ENCODE measurements at regions not wholly inside any gene's neighbourhood (a gene's known extent, or its start where the extent isn't known, plus 50 kb on each side); places are given as distances from the start of the nearest gene placed in this dataset.

GRCh38 chr7:41292487-41292886 lies 410.4 kb downstream of the INHBA start:
- Histone ChIP-seq H3K4me3 (replicated peaks in 1 of 3; ENCODE audit: low read depth in 2 of 3, low read length in 3 of 3) (no peak overlapping the region), H3K27ac (ENCODE audit: low read depth in 1 of 2, low read length in 2 of 2) (no peak overlapping the region), H2AFZ (ENCODE audit: insufficient read depth, low read depth, low read length, poor library complexity, severe bottlenecking) (no peak overlapping the region), H3K9ac (ENCODE audit: insufficient read depth, low read length, poor library complexity, severe bottlenecking) (no peak overlapping the region), H3K79me2 (ENCODE audit: insufficient read depth, low read length) (no peaks in the 10 kb centered on the region), H3K9me3 (replicated peaks in 1 of 2; ENCODE audit: control insufficient read depth in 1 of 2, insufficient read depth in 1 of 2, low read length in 2 of 2) (no peaks in the 10 kb centered on the region), H3K4me1 (ENCODE audit: control insufficient read depth in 1 of 2, insufficient read depth in 2 of 2, low read length in 2 of 2) (no peaks in the 10 kb centered on the region), H3K4me2 (replicated peaks; ENCODE audit: extremely low read depth, low read length, poor library complexity, severe bottlenecking) (no peak overlapping the region), H4K20me1 (ENCODE audit: insufficient read depth, low read length) (no peaks in the 10 kb centered on the region), H3K36me3 (replicated peaks in 1 of 2; ENCODE audit: control insufficient read depth in 1 of 2, insufficient read depth in 2 of 2, low read length in 2 of 2) (no peaks in the 10 kb centered on the region), H3K27me3 (ENCODE audit: control insufficient read depth in 2 of 2, insufficient read depth in 2 of 2, low read length in 2 of 2) (no peaks in the 10 kb centered on the region)
- Mint-ChIP-seq H3K27me3 (ENCODE audit: low read depth in 3 of 3) (no peaks in the 10 kb centered on the region), H3K27ac (no peak overlapping the region), H3K36me3 (no peaks in the 10 kb centered on the region), H3K4me3 (no peak overlapping the region), H3K4me1 (no peaks in the 10 kb centered on the region), H3K9me3 (peaks cover 0 to 6% (median 2%) of the 10 kb centered on the region in 7 donors)
- TF ChIP-seq CTCF (IDR thresholded peaks at IDR 0.05), result no peak
- no peak for DNase-seq
- intact Hi-C loops (cut with micrococcal nuclease), result no loop called here
- 100% methylated on average over 2 of the region's 3 CpGs for WGBS (ENCODE audit: insufficient coverage)

DNA sequence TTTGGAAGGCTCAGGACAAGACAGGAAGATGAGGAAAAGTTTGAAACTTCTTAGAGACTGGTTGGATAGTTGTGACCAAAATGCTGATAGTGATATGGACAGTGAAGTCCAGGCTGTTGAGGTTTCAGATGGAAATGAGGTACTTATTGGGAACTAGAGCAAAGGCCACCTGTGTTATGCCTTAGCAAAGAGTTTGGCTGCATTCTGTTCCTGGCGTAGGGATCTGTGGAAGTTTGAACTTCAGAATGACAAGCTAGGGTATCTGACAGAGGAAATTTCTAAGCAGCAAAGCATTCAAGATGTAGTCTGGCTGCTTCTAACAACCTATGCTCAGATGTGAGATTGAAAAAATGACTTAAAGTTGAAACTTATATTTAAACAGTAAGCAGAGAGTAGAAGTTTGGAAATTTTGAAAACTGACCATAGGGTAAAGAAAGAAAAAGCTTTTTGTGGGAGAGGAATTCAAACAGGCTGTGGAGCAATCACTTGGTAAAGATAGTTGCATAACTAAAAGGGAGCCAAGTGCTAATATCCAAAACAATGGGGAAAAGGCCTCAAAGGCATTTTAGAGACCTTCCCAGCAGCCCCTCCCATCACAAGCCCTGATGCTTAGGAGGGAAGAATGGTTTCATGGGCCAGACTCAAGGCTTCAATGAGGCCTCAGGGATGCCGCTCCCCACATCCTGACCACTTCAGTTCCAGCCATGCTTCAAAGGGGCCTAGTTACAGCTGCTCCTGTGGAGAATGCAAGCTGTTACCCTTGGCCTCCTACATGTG lies 415.1 kb downstream of the INHBA start:
- WGBS (ENCODE audit: insufficient coverage), result 100% methylated on average over 1 of the region's 2 CpGs
- TF ChIP-seq CTCF (IDR thresholded peaks at IDR 0.05), result no peak
- no peaks in the 10 kb centered on the region for H3K36me3 Mint-ChIP-seq
- Histone ChIP-seq H3K4me1 (ENCODE audit: control insufficient read depth in 1 of 2, insufficient read depth in 2 of 2, low read length in 2 of 2) (no peaks in the 10 kb centered on the region), H4K20me1 (ENCODE audit: insufficient read depth, low read length) (no peaks in the 10 kb centered on the region), H3K27ac (ENCODE audit: low read depth in 1 of 2, low read length in 2 of 2) (no peak overlapping the region), H3K4me3 (replicated peaks in 1 of 3; ENCODE audit: low read depth in 2 of 3, low read length in 3 of 3) (no peak overlapping the region), H3K27me3 (ENCODE audit: control insufficient read depth in 2 of 2, insufficient read depth in 2 of 2, low read length in 2 of 2) (no peaks in the 10 kb centered on the region), H3K9me3 (replicated peaks in 1 of 2; ENCODE audit: control insufficient read depth in 1 of 2, insufficient read depth in 1 of 2, low read length in 2 of 2) (no peaks in the 10 kb centered on the region), H3K79me2 (ENCODE audit: insufficient read depth, low read length) (no peaks in the 10 kb centered on the region), H3K4me2 (replicated peaks; ENCODE audit: extremely low read depth, low read length, poor library complexity, severe bottlenecking) (no peak overlapping the region), H2AFZ (ENCODE audit: insufficient read depth, low read depth, low read length, poor library complexity, severe bottlenecking) (no peak overlapping the region), H3K9ac (ENCODE audit: insufficient read depth, low read length, poor library complexity, severe bottlenecking) (no peak overlapping the region), H3K36me3 (replicated peaks in 1 of 2; ENCODE audit: control insufficient read depth in 1 of 2, insufficient read depth in 2 of 2, low read length in 2 of 2) (no peaks in the 10 kb centered on the region)
- DNase-seq, result no peak
- no peaks in the 10 kb centered on the region for H3K4me1 Mint-ChIP-seq
- no peak overlapping the region for H3K4me3 Mint-ChIP-seq
- intact Hi-C loops (cut with micrococcal nuclease), result no loop called here
- peaks cover 0 to 5% (median 3%) of the 10 kb centered on the region in 7 donors for H3K9me3 Mint-ChIP-seq
- H3K27me3 Mint-ChIP-seq (ENCODE audit: low read depth in 3 of 3), result peaks cover 0 to 1% (median 0%) of the 10 kb centered on the region in 3 donors
- H3K27ac Mint-ChIP-seq, result no peak overlapping the region

Data from CD14-positive monocyte (primary cell).